Fibroblast of lung (primary cell): ENCODE measurements at regions not wholly inside any gene's neighbourhood (a gene's known extent, or its start where the extent isn't known, plus 50 kb on each side); places are given as distances from the start of the nearest gene placed in this dataset.

Experiments used
- DNase-seq, 2 donors: peaks; one replicate each; pipeline versions ENCODE4 v3.0.0 to v3.0.0-alpha.2; 2010; ENCODE audit warnings: low read depth in 2 of 2
- H2AFZ ChIP-seq: 2 replicates; pipeline ENCODE4 v1.5.1; 2012; ENCODE audit warnings: low read length, control low read depth, inconsistent platforms
- H3K27ac ChIP-seq: 2 replicates; pipeline ENCODE4 v1.5.1; 2011; ENCODE audit warnings: low read length, control low read depth; ENCODE audit not compliant: insufficient read depth
- H3K27me3 ChIP-seq: 2 replicates; pipeline ENCODE4 v1.5.1; 2011; ENCODE audit warnings: mild to moderate bottlenecking, low read length; ENCODE audit not compliant: control insufficient read depth, insufficient read depth
- H3K36me3 ChIP-seq: 2 replicates; pipeline ENCODE4 v1.5.1; 2011; ENCODE audit warnings: low read length; ENCODE audit not compliant: control insufficient read depth, insufficient read depth
- H3K4me1 ChIP-seq: 2 replicates; pipeline ENCODE4 v1.5.1; 2011; ENCODE audit warnings: low read length; ENCODE audit not compliant: control insufficient read depth, insufficient read depth; ENCODE audit errors: extremely low read depth
- H3K4me2 ChIP-seq: 2 replicates; pipeline ENCODE4 v1.5.1; 2011; ENCODE audit warnings: low read length, control low read depth; ENCODE audit not compliant: insufficient read depth; ENCODE audit errors: extremely low read depth
- H3K4me3 ChIP-seq, 4 experiments: fragments of 200-600 bp in 1 of 4; sonication (generic) in 1 of 4; replicated peaks in 1 of 4; 2 replicates each; pipeline ENCODE4 v1.5.1; 2011 to 2016; ENCODE audit warnings: low read length in 4 of 4, low read depth in 3 of 4, mild to moderate bottlenecking in 3 of 4, control low read depth in 2 of 4, inconsistent platforms in 1 of 4, mixed read lengths in 1 of 4; ENCODE audit not compliant: insufficient read depth in 1 of 4; ENCODE audit errors: control extremely low read depth in 1 of 4
- H3K79me2 ChIP-seq: 2 replicates; pipeline ENCODE4 v1.5.1; 2012; ENCODE audit warnings: mild to moderate bottlenecking, low read length, inconsistent platforms; ENCODE audit not compliant: control insufficient read depth, insufficient read depth
- H3K9ac ChIP-seq: 2 replicates; pipeline ENCODE4 v1.5.1; 2011; ENCODE audit warnings: mild to moderate bottlenecking, low read length, control low read depth; ENCODE audit not compliant: insufficient read depth
- H3K9me3 ChIP-seq: 2 replicates; pipeline ENCODE4 v1.5.1; 2012; ENCODE audit warnings: low read depth, low read length; ENCODE audit not compliant: control insufficient read depth, insufficient read depth
- H4K20me1 ChIP-seq: 2 replicates; pipeline ENCODE4 v1.5.1; 2011; ENCODE audit warnings: low read length; ENCODE audit not compliant: control insufficient read depth, insufficient read depth; ENCODE audit errors: extremely low read depth
- EZH2 ChIP-seq: IDR thresholded peaks from 2 replicates; pipeline ENCODE4 v1.5.1; 2012; ENCODE audit warnings: low read length, control low read depth, mild to moderate bottlenecking; ENCODE audit errors: missing control alignments
- TF ChIP-seq, protein P1 (sequence below), 2 donors: IDR thresholded peaks in 1 of 2; conservative IDR thresholded peaks in 1 of 2; 1 replicate in 1 of 2; 2 replicates in 1 of 2; pipeline ENCODE4 v1.5.1; 2011 to 2012; ENCODE audit warnings: low read length in 2 of 2, control low read depth in 1 of 2, inconsistent platforms in 1 of 2, low read depth in 1 of 2, mild to moderate bottlenecking in 1 of 2

DNA sequence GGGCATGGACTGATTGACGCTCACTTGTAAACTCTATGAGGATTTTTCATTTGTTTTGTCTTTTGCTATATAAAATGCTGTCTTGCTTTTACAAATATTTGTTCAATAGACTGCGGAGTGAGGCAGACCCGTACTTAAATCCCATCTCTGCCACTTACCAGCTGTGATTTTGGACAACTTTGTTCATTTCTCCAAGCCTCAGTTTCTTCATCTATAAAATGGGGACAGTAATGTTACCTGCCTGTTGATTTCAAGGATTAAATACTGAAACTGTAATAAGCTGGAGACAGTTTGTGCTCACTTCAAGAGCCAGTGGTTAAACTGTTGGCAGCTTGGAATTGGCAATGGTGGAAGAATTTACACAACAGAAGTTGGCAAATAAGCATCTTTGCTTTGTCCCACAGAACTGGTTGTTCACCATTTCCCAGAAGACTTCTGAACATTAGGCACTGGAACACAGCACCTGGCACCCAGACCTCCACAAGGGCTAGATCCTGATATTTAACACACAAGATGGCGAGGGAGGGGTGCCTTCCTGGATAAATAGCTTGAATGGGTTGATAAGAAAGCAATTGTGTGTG lies 479.2 kb downstream of the QKI start:
- Histone ChIP-seq H3K27me3 (no peaks in the 10 kb centered on the region), H3K36me3 (no peaks in the 10 kb centered on the region), H2AFZ (no peak overlapping the region), H3K4me2 (no peak overlapping the region), H4K20me1 (no peaks in the 10 kb centered on the region), H3K4me3 (no peak overlapping the region), H3K27ac (no peak overlapping the region), H3K9ac (no peak overlapping the region), H3K9me3 (no peaks in the 10 kb centered on the region), H3K4me1 (no peaks in the 10 kb centered on the region), H3K79me2 (no peaks in the 10 kb centered on the region)
- no peak for DNase-seq
- no peak for TF ChIP-seq EZH2
- TF ChIP-seq, protein P1, sequence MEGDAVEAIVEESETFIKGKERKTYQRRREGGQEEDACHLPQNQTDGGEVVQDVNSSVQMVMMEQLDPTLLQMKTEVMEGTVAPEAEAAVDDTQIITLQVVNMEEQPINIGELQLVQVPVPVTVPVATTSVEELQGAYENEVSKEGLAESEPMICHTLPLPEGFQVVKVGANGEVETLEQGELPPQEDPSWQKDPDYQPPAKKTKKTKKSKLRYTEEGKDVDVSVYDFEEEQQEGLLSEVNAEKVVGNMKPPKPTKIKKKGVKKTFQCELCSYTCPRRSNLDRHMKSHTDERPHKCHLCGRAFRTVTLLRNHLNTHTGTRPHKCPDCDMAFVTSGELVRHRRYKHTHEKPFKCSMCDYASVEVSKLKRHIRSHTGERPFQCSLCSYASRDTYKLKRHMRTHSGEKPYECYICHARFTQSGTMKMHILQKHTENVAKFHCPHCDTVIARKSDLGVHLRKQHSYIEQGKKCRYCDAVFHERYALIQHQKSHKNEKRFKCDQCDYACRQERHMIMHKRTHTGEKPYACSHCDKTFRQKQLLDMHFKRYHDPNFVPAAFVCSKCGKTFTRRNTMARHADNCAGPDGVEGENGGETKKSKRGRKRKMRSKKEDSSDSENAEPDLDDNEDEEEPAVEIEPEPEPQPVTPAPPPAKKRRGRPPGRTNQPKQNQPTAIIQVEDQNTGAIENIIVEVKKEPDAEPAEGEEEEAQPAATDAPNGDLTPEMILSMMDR (conservative IDR thresholded peaks at IDR 0.05 in 1 of 2, IDR thresholded peaks at IDR 0.05 in 1 of 2; ENCODE audit: low read depth in 1 of 2, low read length in 2 of 2) = no peak

DNA sequence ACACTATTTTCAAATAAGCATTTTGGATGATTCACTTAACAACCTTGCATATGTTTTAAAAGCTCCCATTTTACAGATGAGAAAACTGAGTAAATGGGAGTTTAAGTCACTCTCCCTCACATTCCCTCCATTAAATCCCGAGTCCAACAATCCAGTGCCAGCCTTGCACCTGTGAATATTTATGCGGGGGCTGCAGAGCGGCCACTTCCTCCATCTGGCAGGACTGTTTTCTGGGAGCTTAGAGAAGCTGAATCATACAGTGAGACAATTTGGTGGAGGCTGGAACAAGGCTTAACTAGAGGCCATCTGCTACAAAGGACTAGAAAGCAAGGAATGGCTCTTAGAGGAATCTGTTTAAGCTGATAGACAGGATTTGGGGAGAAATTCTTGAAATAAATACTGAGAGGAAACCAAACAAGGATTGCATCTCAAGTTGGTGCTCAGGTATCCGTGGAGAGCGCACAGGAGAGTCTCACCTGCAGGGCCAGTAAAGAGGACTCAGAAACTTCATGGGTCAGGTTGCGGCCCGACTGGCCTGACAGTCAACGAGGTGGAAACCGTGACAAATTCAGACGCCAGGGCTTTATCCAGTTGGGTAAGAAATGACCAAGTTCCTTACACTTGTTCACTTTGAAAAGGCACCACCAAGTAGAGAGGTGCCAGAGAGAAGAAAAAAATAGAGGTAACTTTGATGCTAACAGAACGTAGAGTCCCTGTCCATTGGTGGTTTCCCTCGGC lies 478.5 kb downstream of the QKI start:
- Histone ChIP-seq H4K20me1 (no peaks in the 10 kb centered on the region), H3K27ac (no peak overlapping the region), H3K36me3 (no peaks in the 10 kb centered on the region), H3K9ac (no peak overlapping the region), H3K79me2 (no peaks in the 10 kb centered on the region), H3K4me1 (no peaks in the 10 kb centered on the region), H3K4me2 (no peak overlapping the region), H3K27me3 (no peaks in the 10 kb centered on the region), H3K4me3 (no peak overlapping the region), H3K9me3 (no peaks in the 10 kb centered on the region), H2AFZ (no peak overlapping the region)
- DNase-seq = no peak
- TF ChIP-seq, protein P1 (conservative IDR thresholded peaks at IDR 0.05 in 1 of 2, IDR thresholded peaks at IDR 0.05 in 1 of 2; ENCODE audit: low read depth in 1 of 2, low read length in 2 of 2) = no peak
- no peak for TF ChIP-seq EZH2

DNA sequence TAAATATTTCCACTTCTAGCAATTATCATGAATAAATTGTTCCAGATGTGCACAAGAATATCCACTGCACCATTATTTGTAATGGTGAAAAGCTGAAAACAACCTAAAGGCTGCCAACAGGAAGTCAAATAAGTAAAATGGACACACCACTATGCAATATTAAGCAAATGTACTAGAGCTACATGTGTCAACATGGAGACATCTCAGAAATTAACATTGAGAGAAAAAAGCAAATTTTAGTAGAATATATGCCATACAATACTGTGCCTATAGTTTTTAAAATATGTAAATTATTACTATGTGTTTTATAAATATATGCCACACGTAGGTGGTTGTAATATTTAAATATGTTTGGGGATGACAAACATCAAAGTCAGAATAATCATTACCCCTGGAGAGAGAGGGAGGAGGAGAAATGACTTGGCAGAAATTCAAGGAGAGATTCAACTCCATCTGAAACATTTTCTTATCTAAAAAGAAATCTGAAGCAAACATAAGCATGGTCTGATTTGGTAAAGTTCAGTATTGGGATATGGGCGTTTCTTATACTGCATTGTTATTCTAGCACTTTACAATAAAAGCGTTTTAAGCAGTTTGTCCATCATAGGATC lies 475.5 kb downstream of the QKI start:
- no peak overlapping the region for H3K4me2 ChIP-seq
- no peaks in the 10 kb centered on the region for H3K79me2 ChIP-seq
- no peak overlapping the region for H3K9ac ChIP-seq
- H3K4me3 ChIP-seq = no peak overlapping the region
- H3K27ac ChIP-seq = no peak overlapping the region
- no peaks in the 10 kb centered on the region for H3K36me3 ChIP-seq
- no peaks in the 10 kb centered on the region for H3K9me3 ChIP-seq
- TF ChIP-seq EZH2 = no peak
- TF ChIP-seq, protein P1 (conservative IDR thresholded peaks at IDR 0.05 in 1 of 2, IDR thresholded peaks at IDR 0.05 in 1 of 2; ENCODE audit: low read depth in 1 of 2, low read length in 2 of 2) = no peak
- H3K27me3 ChIP-seq = no peaks in the 10 kb centered on the region
- H2AFZ ChIP-seq = no peak overlapping the region
- no peaks in the 10 kb centered on the region for H3K4me1 ChIP-seq
- DNase-seq = no peak
- H4K20me1 ChIP-seq = no peaks in the 10 kb centered on the region
